Astrocyte (in vitro differentiated cells and primary cell): ENCODE measurements at regions not wholly inside any gene's neighbourhood (a gene's known extent, or its start where the extent isn't known, plus 50 kb on each side); places are given as distances from the start of the nearest gene placed in this dataset.

Experiments used
- DNase-seq: peaks from one replicate; pipeline ENCODE4 v3.0.0-alpha.2; 2010; ENCODE audit warnings: low read depth
- FAIRE-seq: peaks from 2 replicates; lab custom pipeline; 2011; peaks lifted over from hg19 to GRCh38; lab: Jason Lieb, UNC
- H2AFZ ChIP-seq: 2 replicates; pipeline ENCODE4 v1.6.0; 2012; ENCODE audit warnings: low read depth, low read length, inconsistent platforms
- H3K27ac ChIP-seq: 2 replicates; pipeline ENCODE4 v1.5.1; 2011; ENCODE audit warnings: low read depth, low read length, inconsistent platforms
- H3K27me3 ChIP-seq: 2 replicates; pipeline ENCODE4 v1.6.0; 2011; ENCODE audit warnings: low read length, inconsistent platforms; ENCODE audit not compliant: insufficient read depth
- H3K36me3 ChIP-seq: 2 replicates; pipeline ENCODE4 v1.5.1; 2011; ENCODE audit warnings: low read length, inconsistent platforms; ENCODE audit not compliant: insufficient read depth
- H3K4me1 ChIP-seq: 2 replicates; pipeline ENCODE4 v1.5.1; 2011; ENCODE audit warnings: low read length, inconsistent platforms; ENCODE audit not compliant: insufficient read depth
- H3K4me2 ChIP-seq: 2 replicates; pipeline ENCODE4 v1.6.0; 2012; ENCODE audit warnings: low read length, inconsistent platforms
- H3K4me3 ChIP-seq: 2 replicates; pipeline ENCODE4 v1.5.1; 2011; ENCODE audit warnings: low read depth, mild to moderate bottlenecking, low read length, inconsistent platforms; ENCODE audit not compliant: insufficient read depth
- H3K79me2 ChIP-seq: 2 replicates; pipeline ENCODE4 v1.6.0; 2012; ENCODE audit warnings: mild to moderate bottlenecking, low read length, inconsistent platforms; ENCODE audit not compliant: insufficient read depth
- H3K9ac ChIP-seq: 2 replicates; pipeline ENCODE4 v1.6.0; 2012; ENCODE audit warnings: mild to moderate bottlenecking, low read length, inconsistent platforms
- H3K9me3 ChIP-seq: 2 replicates; pipeline ENCODE4 v1.5.1; 2012; ENCODE audit warnings: low read depth, mild to moderate bottlenecking, low read length, inconsistent platforms; ENCODE audit not compliant: insufficient read depth
- H4K20me1 ChIP-seq: 2 replicates; pipeline ENCODE4 v1.6.0; 2012; ENCODE audit warnings: low read length, inconsistent platforms; ENCODE audit not compliant: insufficient read depth
- H3K27ac Mint-ChIP-seq: one replicate; pipeline ENCODE4 v1.8.0; 2021; ENCODE audit warnings: mild to moderate bottlenecking, mixed read lengths; ENCODE audit not compliant: unreplicated experiment
- H3K27me3 Mint-ChIP-seq: one replicate; pipeline ENCODE4 v1.8.0; 2021; ENCODE audit warnings: low read depth, mixed read lengths; ENCODE audit not compliant: unreplicated experiment
- H3K36me3 Mint-ChIP-seq: one replicate; pipeline ENCODE4 v1.8.0; 2021; ENCODE audit warnings: low read depth, mixed read lengths; ENCODE audit not compliant: unreplicated experiment
- H3K4me1 Mint-ChIP-seq: one replicate; pipeline ENCODE4 v1.8.0; 2021; ENCODE audit warnings: low read depth, mixed read lengths; ENCODE audit not compliant: unreplicated experiment
- H3K4me3 Mint-ChIP-seq: one replicate; pipeline ENCODE4 v1.8.0; 2021; ENCODE audit warnings: mild to moderate bottlenecking, moderate library complexity, mixed read lengths; ENCODE audit not compliant: unreplicated experiment
- H3K9me3 Mint-ChIP-seq: one replicate; pipeline ENCODE4 v1.8.0; 2021; ENCODE audit warnings: mild to moderate bottlenecking, mixed read lengths; ENCODE audit not compliant: unreplicated experiment
- EZH2 ChIP-seq: IDR thresholded peaks from 2 replicates; pipeline ENCODE4 v1.6.1; 2012; ENCODE audit warnings: mild to moderate bottlenecking, low read length, inconsistent platforms; ENCODE audit not compliant: insufficient read depth
- TF ChIP-seq, protein P1 (sequence below): IDR thresholded peaks from 2 replicates; pipeline ENCODE4 v1.5.1; 2011; ENCODE audit warnings: low read depth, mild to moderate bottlenecking, inconsistent platforms, low read length, moderate library complexity; ENCODE audit not compliant: insufficient read depth

DNA sequence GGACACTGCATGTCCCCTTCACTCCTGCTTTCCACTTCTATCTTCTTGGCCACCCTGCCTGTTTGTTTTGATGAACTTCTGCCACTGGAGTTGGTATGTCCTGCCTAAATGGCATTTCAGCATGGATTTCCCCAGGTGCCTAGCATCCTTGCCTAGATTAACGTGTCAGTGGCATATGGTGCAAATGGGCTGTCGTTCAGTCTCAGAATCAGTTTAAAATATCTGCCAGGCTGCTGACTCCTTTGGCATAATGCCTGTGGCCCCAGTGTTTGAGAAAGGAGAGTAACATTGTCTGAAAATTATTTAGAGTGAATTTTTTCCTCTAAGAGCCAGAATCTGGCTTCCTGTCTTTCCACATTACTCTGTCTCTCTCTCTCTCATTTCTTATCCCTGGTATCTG lies 64.9 kb upstream of the BARHL2 start:
- Histone ChIP-seq H3K4me3 (no peak overlapping the region), H3K27ac (no peak overlapping the region), H4K20me1 (no peaks in the 10 kb centered on the region), H3K9me3 (no peaks in the 10 kb centered on the region), H3K9ac (no peak overlapping the region), H3K4me2 (no peak overlapping the region), H3K79me2 (no peaks in the 10 kb centered on the region), H3K4me1 (no peaks in the 10 kb centered on the region), H2AFZ (no peak overlapping the region), H3K36me3 (no peaks in the 10 kb centered on the region), H3K27me3 (peaks cover 2% of the 10 kb centered on the region)
- TF ChIP-seq EZH2 = no peak
- TF ChIP-seq, protein P1, sequence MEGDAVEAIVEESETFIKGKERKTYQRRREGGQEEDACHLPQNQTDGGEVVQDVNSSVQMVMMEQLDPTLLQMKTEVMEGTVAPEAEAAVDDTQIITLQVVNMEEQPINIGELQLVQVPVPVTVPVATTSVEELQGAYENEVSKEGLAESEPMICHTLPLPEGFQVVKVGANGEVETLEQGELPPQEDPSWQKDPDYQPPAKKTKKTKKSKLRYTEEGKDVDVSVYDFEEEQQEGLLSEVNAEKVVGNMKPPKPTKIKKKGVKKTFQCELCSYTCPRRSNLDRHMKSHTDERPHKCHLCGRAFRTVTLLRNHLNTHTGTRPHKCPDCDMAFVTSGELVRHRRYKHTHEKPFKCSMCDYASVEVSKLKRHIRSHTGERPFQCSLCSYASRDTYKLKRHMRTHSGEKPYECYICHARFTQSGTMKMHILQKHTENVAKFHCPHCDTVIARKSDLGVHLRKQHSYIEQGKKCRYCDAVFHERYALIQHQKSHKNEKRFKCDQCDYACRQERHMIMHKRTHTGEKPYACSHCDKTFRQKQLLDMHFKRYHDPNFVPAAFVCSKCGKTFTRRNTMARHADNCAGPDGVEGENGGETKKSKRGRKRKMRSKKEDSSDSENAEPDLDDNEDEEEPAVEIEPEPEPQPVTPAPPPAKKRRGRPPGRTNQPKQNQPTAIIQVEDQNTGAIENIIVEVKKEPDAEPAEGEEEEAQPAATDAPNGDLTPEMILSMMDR = no peak
- no peaks in the 10 kb centered on the region for H3K36me3 Mint-ChIP-seq
- H3K4me3 Mint-ChIP-seq = no peak overlapping the region
- peaks cover 22% of the 10 kb centered on the region for H3K27me3 Mint-ChIP-seq
- DNase-seq (no peak), FAIRE-seq (no peak)
- H3K4me1 Mint-ChIP-seq = peaks cover 2% of the 10 kb centered on the region
- no peak overlapping the region for H3K27ac Mint-ChIP-seq
- no peaks in the 10 kb centered on the region for H3K9me3 Mint-ChIP-seq

DNA sequence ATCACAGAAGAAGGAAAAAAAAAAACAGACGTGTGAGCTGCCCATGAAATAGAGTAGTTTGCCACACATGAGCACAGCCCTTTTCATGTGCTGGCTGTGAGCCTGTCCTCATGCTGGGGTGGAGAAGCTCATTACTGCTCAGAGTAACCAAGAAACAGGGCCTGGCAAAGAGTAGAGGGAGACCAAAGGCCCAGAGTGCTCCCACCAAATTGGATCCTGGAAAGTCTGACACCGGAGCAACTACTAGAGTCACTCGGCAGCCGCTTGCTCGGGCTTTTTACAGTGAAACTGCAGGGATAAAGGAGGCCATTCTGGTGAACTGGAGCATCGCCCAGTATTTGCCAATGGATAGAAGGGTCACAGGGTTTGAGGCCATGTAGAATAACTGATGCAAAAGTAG lies 64.4 kb upstream of the BARHL2 start:
- H3K27ac ChIP-seq = no peak overlapping the region
- peaks cover 25% of the 10 kb centered on the region for H3K27me3 Mint-ChIP-seq
- no peak for DNase-seq
- H3K4me3 Mint-ChIP-seq = no peak overlapping the region
- no peaks in the 10 kb centered on the region for H3K4me1 ChIP-seq
- peaks cover 2% of the 10 kb centered on the region for H3K27me3 ChIP-seq
- H3K9me3 ChIP-seq = no peaks in the 10 kb centered on the region
- H3K79me2 ChIP-seq = no peaks in the 10 kb centered on the region
- no peaks in the 10 kb centered on the region for H3K9me3 Mint-ChIP-seq
- TF ChIP-seq, protein P1 = no peak
- no peak for TF ChIP-seq EZH2
- H3K4me3 ChIP-seq = no peak overlapping the region
- FAIRE-seq = no peak
- H3K27ac Mint-ChIP-seq = no peak overlapping the region
- H3K36me3 Mint-ChIP-seq = no peaks in the 10 kb centered on the region
- no peaks in the 10 kb centered on the region for H4K20me1 ChIP-seq
- no peaks in the 10 kb centered on the region for H3K36me3 ChIP-seq
- peaks cover 2% of the 10 kb centered on the region for H3K4me1 Mint-ChIP-seq
- no peak overlapping the region for H2AFZ ChIP-seq
- H3K9ac ChIP-seq = no peak overlapping the region
- H3K4me2 ChIP-seq = no peak overlapping the region

DNA sequence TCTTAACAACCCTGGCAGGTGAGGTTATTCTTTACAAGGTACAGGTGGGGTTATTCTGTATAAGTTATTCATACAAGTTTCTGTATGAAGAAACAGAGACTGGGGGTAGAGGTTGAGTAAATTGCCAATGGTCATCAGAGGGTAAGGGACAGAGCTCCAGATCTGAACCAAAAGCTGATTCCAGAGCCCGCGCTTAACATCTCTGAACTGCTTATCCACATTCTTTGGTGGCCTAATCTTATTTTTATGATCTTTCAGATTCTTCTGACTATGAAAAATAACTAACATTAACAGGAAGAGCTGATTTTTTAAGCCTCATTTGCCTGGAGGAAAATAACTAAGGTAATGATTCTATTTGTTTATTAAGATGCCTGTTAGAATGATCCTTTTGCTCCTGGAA lies 63.9 kb upstream of the BARHL2 start:
- H3K9me3 ChIP-seq = no peaks in the 10 kb centered on the region
- H3K4me3 Mint-ChIP-seq = no peak overlapping the region
- no peak overlapping the region for H2AFZ ChIP-seq
- no peak overlapping the region for H3K4me3 ChIP-seq
- peaks cover 2% of the 10 kb centered on the region for H3K4me1 Mint-ChIP-seq
- no peaks in the 10 kb centered on the region for H3K36me3 ChIP-seq
- peaks cover 25% of the 10 kb centered on the region for H3K27me3 Mint-ChIP-seq
- no peaks in the 10 kb centered on the region for H3K9me3 Mint-ChIP-seq
- H3K4me1 ChIP-seq = no peaks in the 10 kb centered on the region
- DNase-seq = no peak
- FAIRE-seq = no peak
- H3K36me3 Mint-ChIP-seq = no peaks in the 10 kb centered on the region
- no peak overlapping the region for H3K27ac Mint-ChIP-seq
- H4K20me1 ChIP-seq = no peaks in the 10 kb centered on the region
- H3K27me3 ChIP-seq = peaks cover 2% of the 10 kb centered on the region
- no peak overlapping the region for H3K27ac ChIP-seq
- no peaks in the 10 kb centered on the region for H3K79me2 ChIP-seq
- no peak overlapping the region for H3K4me2 ChIP-seq
- TF ChIP-seq EZH2 = no peak
- TF ChIP-seq, protein P1 = no peak
- no peak overlapping the region for H3K9ac ChIP-seq
